Stimulated activated CD8-positive, alpha-beta memory T cell treated with anti-CD3 and anti-CD28 coated beads, Interleukin-12 subunit alpha, Interleukin-12 subunit beta, amount 100 ng/mL, for 24 hours (primary cell): ENCODE measurements at regions not wholly inside any gene's neighbourhood (a gene's known extent, or its start where the extent isn't known, plus 50 kb on each side); places are given as distances from the start of the nearest gene placed in this dataset.

Experiments used
- DNase-seq: peaks from one replicate; pipeline ENCODE4 v3.0.0-alpha.2; 2020; ENCODE audit errors: extremely low read depth

DNA sequence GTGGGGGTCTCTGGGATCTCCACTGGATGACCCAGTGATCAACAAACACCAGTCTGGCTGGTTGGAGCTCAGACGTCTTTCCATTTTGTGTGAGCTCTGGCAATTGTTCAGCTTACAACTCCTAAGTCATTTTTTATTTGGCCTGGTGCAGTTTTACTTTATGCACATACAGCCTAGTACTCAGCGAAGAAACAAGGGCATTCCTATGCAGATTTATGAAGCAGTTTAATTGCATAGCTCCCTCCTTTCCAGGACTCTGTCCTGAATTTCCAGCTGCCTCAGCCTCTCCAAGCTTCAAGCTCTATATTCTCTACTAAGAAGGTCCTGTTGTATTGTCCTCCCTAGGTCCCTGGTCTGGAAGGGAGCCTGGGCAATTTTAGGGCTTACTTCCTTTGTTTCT is 145.6 kb upstream of the GALNT17 start:
- DNase-seq, result no peak

DNA sequence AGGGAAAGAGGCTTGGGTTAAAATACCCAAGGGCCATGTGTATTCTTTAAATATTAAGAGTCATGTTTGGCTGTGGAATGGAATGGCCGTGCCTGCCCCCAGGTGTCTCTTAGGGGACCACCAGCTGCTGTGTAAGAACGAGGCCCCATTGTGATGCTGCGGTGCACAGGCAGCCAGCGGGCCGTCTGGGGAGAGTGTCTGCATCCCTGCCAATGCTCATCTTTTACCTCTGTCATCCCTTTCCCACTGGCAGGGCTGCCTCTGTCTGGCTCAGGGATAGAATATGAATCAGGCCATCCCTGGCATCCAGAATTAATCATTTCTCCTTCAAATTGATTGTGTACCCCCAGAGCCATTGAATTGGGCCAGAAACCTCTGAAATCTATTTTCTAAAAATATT is 137.8 kb upstream of the GALNT17 start:
- DNase-seq, result no peak

DNA sequence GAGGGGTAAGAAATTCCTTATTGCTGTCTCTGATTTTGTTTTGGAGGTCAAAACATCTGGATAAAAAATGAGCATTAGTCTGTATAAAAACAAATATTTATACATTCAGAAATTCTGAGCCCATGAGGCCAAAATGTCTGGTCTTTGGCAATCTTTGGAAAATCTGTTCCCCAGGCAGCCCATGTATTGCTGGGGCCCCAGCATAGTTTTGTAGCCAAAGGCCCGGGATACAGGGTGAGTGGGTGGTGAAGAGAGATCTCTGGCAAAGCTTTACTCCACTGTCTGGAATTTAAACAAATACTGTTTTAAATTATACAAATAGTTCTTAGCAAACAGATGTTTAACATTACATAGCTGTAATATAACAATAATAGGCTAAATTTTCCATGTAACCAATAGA is 134.7 kb upstream of the GALNT17 start:
- no peak for DNase-seq

DNA sequence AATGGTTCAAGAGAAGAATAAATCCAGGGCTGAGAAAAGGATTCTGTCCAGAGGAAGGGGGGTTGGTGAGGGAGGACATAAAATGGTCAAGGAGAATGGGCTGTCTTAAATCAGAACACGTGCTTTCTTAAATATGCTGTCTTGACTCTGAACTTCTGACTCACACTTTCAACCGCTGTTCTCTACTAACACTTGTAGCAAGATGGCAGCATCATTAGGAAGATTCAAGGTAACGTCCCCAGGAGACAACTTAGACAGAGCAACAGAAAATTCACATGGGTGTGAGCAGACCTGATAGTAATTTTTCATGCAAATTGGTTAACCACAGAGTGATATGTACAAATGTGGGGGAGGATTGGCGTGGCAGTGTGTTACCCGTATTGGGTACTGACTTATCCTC is 126.8 kb upstream of the GALNT17 start:
- DNase-seq, result no peak

DNA sequence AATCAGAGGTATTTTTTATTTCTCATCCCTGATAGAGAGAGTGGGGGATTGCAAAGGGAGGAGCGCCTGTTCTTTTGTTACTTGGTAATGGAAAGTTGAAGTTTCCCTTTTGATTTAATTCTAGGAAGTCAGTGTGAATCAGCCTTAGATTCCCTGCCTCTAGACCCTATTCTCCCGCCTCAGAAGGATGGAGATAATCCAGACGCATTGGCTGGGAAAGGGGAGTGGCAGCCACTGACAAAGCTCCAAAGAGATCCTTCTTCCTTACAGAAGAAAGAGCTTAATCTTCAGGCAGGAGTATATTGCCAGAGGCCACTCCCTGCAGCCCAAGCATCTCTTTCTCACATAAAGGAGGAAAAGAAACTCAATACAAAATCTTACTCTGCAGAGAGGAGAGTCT is 122.3 kb upstream of the GALNT17 start:
- no peak for DNase-seq

DNA sequence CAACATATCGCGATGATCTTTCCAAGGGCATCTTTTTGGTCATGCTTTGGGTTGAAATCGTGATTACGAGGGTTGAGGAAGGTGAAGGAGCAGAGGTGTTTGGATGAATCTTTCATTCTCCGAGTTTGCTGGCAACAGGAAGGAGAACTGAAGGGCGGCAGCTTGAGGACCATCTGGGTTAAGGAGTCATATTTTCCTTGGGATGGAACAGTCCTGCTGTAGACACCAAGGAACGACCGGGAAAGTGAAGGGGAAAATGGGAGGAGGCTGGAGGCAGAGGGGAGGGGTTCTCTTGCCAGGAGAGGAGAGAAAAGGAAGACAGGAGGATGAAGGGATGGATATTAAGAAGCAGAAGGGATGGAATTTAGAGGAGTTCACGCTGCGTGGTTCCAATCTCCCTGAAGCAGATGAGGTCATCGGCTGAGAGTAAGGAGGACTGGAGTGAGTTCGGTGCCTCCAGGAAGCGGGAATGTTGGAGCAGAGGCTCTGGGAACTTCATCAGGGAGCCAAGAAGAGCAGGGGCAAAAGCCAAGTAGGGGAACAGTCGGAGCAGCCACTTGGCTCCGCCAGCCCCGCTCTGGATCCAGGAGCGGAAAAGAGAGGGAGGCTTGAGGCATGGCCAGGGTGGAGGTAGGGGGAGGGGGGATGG is 116.6 kb upstream of the GALNT17 start:
- DNase-seq, result no peak

DNA sequence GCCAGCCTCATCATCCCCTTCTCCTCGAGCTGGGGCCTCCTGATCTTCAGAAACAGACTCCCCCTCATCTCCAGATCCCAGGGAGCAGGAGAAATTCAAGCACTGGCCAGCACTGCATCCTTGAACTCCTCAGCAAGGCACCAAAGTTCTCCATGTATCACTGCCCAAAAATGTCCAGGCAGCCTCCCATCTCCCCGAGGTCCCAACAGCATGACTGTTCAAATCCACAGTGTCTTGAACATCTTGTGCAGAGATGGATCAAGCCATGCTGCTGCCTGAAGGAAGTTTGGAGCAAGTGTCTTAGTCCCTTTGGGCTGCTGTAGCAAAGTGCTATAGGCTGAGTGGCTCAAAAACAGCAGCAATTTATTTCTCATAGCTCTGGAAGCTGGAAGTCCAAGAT is 115.5 kb upstream of the GALNT17 start:
- DNase-seq, result no peak

DNA sequence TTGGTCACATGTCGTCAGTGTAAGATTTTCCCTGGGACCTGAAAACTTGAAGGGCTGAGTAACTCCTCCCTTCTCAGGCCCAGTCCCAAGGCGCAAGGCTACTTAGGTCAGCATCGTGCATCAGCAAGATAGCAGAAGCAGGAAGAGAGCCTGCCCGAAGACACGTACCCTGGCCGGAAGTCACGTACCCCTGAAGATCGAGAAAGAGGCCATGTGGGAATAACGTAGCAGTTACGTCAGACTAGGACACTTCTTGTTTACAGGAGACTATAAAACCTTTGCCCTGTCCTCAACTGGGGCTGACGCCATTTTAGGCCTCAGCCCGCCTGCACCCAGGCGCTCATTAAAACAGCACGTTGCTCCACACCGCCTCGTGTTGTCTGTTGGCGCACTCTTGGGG is 114.3 kb upstream of the GALNT17 start:
- DNase-seq, result no peak

DNA sequence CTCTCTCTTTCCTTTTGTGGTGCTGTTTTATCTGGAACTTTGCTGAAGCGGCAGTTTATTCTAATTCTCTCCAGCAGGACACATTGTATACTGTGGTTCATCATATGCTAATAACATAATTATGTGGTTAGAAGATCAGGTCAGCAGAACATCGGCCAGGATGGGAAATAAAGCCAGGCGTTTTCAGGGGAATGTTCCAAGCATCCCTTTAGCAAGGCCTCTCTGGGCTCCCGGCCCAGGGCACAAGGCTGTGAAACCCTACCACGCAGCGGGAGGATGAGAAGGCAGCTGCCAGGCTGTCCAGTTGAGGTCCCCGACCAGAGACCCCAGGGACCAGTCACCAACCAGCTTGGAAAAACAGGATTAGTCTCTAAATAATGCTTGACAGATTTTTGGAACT is 112.2 kb upstream of the GALNT17 start:
- DNase-seq, result no peak

DNA sequence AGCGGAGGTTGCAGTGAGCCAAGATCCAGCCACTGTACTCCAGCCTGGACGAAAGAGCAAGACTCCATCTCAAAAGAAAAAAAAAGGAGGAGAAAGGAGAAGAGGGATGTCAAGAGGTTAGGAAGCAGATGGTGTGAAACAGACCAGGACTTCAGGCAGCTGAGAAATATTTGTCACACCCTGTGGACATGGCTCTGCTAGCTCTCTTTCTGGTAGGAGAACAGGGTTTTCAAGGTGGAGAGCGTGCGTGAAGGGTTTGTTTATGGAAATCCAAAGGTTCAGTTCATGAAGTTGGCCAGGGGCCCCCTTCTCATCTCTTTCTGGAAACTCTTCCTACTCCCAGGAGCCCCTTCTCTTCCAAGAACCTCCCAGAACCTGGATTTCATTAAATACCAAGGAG is 110.8 kb upstream of the GALNT17 start:
- no peak for DNase-seq

DNA sequence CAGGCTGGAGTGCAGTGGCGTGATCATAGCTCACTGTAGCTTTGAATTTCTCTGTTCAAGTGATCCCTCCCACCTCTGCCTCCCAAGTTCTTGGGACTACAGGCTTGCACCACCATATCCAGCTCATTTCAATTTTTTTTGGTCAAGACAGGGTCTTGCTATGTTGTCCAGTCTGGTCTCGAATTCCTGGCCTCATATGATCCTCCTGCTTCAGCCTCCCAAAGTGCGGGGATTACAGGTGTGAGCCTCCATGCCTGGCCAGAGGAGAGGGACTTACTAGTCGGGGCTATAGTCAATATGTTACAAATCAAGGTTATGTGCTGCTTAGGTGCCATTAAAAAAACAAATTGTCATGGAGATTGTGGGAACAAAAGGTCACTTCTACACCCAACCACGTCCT is 105.3 kb upstream of the GALNT17 start:
- no peak for DNase-seq

DNA sequence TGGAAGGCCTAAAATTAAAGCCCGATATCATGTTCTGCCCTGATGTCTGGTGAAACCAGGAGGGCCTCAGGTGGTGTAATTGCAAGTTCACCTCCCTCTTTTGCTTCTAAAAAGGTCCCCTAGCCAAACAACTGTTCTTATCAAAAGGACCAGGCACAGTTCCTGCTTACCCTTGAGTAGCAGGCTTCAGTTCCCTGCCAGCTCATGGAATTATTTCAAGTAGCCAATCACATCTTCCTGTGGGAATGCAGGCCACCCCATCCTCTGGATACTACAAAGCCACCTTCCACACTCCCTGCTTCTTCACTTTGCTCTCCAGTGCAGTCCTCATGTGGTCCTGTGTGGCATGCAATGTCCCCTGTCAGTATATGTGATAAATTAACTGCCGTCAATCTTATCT is 97.7 kb upstream of the GALNT17 start:
- DNase-seq, result no peak

DNA sequence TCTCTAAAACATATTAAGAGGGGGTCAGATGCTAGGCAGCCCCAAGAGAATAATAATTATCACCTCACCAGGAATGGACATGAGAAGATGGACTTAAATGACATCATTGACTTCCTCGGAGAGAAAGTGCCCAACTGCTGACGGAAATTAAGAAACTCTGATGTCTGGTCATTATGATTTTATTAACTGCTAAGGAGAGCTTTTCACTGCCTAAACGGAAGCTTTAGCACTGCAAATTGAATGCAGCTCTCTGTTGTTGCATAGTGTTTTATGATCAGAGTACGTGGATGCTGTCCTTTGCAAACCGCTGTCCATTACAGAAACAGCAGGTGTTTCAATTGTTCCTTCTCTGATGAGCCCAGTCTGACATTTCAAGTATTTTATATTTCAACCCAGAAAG is 89.4 kb upstream of the GALNT17 start:
- no peak for DNase-seq

DNA sequence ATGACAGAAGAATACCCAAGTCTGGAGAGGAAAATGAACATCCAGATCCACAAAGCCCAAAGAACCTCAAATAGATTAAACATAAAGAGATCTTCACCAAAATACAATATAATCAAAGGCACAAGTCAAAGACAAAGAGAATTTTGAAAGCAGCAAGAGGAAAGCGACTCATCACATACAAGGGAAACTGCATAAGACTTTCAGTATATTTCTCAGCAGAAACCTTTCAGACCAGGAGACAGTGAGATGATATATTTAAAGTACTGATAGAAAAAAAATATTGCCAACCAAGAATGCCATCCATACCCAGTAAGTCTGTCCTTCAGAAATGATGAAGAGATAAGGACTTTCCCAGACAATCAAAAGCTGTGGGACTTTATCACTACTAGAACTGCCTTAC is 81.5 kb upstream of the GALNT17 start:
- DNase-seq, result no peak

DNA sequence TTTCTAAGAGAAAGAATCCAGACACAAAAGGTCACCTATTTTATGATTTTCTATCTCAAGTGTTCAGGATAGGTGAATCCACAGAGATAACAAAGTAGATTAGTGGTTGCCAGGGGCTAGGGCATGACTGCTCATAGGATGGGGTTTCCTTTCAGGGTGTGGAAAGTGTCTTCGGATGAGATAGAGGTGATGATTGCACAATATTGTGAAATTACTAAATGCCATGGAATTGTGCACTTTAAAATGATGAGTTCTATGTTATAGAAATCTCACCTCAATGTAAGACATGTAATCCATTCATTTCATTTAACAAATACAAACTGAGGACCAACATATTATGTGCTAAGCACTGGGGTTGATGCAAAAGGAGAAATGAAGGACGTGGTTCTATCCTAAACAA is 76.4 kb upstream of the GALNT17 start:
- no peak for DNase-seq

DNA sequence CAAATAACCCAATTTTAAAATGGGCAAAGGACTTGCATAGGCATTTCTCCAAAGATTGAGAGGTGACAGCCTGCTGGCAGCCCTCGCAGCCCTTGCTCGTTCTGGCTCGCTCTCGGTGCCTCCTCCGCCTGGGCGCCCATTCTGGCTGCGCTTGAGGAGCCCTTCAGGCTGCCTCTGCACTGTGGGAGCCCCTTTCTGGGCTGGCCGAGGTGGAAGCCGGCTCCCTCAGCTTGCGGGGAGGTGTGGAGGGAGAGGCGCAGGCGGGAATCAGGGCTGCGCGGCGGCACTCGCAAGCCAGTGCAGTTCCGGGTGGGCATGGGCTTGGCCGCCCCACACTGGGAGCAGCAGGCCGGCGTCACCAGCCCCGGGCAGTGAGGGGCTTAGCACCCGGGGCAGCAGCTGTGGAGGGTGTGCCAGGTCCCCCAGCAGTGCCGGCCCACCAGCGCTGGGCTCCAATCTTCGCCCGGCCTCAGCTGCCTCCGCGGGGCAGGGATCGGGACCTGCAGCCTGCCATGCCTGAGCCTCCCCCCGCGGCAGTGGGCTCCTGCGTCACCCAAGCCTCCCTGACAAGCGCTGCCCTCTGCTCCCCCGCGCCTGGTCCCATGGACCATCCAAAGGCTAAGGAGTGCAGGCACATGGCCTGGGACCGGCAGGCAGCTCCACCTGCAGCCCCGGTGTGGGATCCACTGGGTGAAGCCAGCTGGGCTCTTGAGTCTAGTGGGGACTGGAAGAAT is 54.0 kb upstream of the GALNT17 start:
- DNase-seq, result no peak
